ENCODE measurements at regions not wholly inside any gene's neighbourhood (a gene's known extent, or its start where the extent isn't known, plus 50 kb on each side); places are given as distances from the start of the nearest gene placed in this dataset.

- TF ChIP-seq REST (IDR thresholded peaks at IDR 0.05; ENCODE audit: unreplicated experiment), result no peak
Observed at GRCh38 chr11:15519911-15520310, 405.2 kb downstream of the INSC start (continued).

- H3K4me1 ChIP-seq (ENCODE audit: insufficient read depth), result peaks cover 3% of the 10 kb centered on the region; the same call in 1 of the 2 replicates
- no peaks in the 10 kb centered on the region for H3K27me3 ChIP-seq (ENCODE audit: insufficient read depth)
- no peak for ATAC-seq
- Mint-ChIP-seq H3K9me3 (peaks cover 26% of the 10 kb centered on the region), H3K4me1 (peaks cover 8% of the 10 kb centered on the region; the same call in 2 of the 3 replicates), H3K27me3 (ENCODE audit: insufficient read depth, low read depth, poor library complexity) (no peaks in the 10 kb centered on the region), H3K36me3 (ENCODE audit: low read depth) (peaks cover 17% of the 10 kb centered on the region), H3K27ac (no peak overlapping the region), H3K4me3 (no peak overlapping the region)
- H3K36me3 ChIP-seq (ENCODE audit: insufficient read depth), result no peaks in the 10 kb centered on the region
- DNase-seq (ENCODE audit: low spot score), result no peak
- no peaks in the 10 kb centered on the region for H3F3A ChIP-seq (replicated peaks; ENCODE audit: low read depth)
- no peak overlapping the region for H3K4me2 ChIP-seq
- H3K9me2 ChIP-seq (ENCODE audit: insufficient read depth), result peaks cover 6% of the 10 kb centered on the region; the same call in 1 of the 2 replicates
- no peaks in the 10 kb centered on the region for H4K20me1 ChIP-seq (replicated peaks; ENCODE audit: insufficient read depth)
- H3K79me2 ChIP-seq (replicated peaks; ENCODE audit: insufficient read depth), result no peaks in the 10 kb centered on the region
- TF ChIP-seq CREB1 (CRISPR knock-in tag; IDR thresholded peaks at IDR 0.05; ENCODE audit: low read depth) (no peak), ZNF114 (CRISPR knock-in tag; IDR thresholded peaks at IDR 0.05) (no peak), NANOG (IDR thresholded peaks at IDR 0.05; ENCODE audit: borderline replicate concordance) (no peak), EZH2 (IDR thresholded peaks at IDR 0.05; ENCODE audit: low read depth, unreplicated experiment) (no peak), POLR2AphosphoS5 (IDR thresholded peaks at IDR 0.05; ENCODE audit: low read depth) (no peak), JUNB (IDR thresholded peaks at IDR 0.05; ENCODE audit: unreplicated experiment) (no peak), ZNF331 (CRISPR knock-in tag; IDR thresholded peaks at IDR 0.05; ENCODE audit: low read depth) (no peak), STAT1 (IDR thresholded peaks at IDR 0.05; ENCODE audit: unreplicated experiment) (no peak), EZH2phosphoT487 (IDR thresholded peaks at IDR 0.05; ENCODE audit: unreplicated experiment) (no peak)
- TF ChIP-seq, protein P1, sequence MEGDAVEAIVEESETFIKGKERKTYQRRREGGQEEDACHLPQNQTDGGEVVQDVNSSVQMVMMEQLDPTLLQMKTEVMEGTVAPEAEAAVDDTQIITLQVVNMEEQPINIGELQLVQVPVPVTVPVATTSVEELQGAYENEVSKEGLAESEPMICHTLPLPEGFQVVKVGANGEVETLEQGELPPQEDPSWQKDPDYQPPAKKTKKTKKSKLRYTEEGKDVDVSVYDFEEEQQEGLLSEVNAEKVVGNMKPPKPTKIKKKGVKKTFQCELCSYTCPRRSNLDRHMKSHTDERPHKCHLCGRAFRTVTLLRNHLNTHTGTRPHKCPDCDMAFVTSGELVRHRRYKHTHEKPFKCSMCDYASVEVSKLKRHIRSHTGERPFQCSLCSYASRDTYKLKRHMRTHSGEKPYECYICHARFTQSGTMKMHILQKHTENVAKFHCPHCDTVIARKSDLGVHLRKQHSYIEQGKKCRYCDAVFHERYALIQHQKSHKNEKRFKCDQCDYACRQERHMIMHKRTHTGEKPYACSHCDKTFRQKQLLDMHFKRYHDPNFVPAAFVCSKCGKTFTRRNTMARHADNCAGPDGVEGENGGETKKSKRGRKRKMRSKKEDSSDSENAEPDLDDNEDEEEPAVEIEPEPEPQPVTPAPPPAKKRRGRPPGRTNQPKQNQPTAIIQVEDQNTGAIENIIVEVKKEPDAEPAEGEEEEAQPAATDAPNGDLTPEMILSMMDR (conservative IDR thresholded peaks at IDR 0.05; ENCODE audit: low read depth in 2 of 2), result no peak
- TF ChIP-seq, protein P2, sequence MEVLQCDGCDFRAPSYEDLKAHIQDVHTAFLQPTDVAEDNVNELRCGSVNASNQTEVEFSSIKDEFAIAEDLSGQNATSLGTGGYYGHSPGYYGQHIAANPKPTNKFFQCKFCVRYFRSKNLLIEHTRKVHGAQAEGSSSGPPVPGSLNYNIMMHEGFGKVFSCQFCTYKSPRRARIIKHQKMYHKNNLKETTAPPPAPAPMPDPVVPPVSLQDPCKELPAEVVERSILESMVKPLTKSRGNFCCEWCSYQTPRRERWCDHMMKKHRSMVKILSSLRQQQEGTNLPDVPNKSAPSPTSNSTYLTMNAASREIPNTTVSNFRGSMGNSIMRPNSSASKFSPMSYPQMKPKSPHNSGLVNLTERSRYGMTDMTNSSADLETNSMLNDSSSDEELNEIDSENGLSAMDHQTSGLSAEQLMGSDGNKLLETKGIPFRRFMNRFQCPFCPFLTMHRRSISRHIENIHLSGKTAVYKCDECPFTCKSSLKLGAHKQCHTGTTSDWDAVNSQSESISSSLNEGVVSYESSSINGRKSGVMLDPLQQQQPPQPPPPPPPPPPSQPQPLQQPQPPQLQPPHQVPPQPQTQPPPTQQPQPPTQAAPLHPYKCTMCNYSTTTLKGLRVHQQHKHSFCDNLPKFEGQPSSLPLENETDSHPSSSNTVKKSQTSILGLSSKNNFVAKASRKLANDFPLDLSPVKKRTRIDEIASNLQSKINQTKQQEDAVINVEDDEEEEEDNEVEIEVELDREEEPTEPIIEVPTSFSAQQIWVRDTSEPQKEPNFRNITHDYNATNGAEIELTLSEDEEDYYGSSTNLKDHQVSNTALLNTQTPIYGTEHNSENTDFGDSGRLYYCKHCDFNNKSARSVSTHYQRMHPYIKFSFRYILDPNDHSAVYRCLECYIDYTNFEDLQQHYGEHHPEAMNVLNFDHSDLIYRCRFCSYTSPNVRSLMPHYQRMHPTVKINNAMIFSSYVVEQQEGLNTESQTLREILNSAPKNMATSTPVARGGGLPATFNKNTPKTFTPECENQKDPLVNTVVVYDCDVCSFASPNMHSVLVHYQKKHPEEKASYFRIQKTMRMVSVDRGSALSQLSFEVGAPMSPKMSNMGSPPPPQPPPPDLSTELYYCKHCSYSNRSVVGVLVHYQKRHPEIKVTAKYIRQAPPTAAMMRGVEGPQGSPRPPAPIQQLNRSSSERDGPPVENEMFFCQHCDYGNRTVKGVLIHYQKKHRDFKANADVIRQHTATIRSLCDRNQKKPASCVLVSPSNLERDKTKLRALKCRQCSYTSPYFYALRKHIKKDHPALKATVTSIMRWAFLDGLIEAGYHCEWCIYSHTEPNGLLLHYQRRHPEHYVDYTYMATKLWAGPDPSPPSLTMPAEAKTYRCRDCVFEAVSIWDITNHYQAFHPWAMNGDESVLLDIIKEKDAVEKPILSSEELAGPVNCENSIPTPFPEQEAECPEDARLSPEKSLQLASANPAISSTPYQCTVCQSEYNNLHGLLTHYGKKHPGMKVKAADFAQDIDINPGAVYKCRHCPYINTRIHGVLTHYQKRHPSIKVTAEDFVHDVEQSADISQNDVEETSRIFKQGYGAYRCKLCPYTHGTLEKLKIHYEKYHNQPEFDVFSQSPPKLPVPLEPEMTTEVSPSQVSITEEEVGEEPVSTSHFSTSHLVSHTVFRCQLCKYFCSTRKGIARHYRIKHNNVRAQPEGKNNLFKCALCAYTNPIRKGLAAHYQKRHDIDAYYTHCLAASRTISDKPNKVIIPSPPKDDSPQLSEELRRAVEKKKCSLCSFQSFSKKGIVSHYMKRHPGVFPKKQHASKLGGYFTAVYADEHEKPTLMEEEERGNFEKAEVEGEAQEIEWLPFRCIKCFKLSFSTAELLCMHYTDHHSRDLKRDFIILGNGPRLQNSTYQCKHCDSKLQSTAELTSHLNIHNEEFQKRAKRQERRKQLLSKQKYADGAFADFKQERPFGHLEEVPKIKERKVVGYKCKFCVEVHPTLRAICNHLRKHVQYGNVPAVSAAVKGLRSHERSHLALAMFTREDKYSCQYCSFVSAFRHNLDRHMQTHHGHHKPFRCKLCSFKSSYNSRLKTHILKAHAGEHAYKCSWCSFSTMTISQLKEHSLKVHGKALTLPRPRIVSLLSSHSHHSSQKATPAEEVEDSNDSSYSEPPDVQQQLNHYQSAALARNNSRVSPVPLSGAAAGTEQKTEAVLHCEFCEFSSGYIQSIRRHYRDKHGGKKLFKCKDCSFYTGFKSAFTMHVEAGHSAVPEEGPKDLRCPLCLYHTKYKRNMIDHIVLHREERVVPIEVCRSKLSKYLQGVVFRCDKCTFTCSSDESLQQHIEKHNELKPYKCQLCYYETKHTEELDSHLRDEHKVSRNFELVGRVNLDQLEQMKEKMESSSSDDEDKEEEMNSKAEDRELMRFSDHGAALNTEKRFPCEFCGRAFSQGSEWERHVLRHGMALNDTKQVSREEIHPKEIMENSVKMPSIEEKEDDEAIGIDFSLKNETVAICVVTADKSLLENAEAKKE (CRISPR knock-in tag; IDR thresholded peaks at IDR 0.05), result no peak
- H3K27ac ChIP-seq (ENCODE audit: low read depth), result no peak overlapping the region
- no peak overlapping the region for H2AFZ ChIP-seq
- no peak overlapping the region for H3K4me3 ChIP-seq
Observed at GRCh38 chr11:15523543-15523942, 408.8 kb downstream of the INSC start.
